DOHH2 (cell line): ENCODE measurements at regions not wholly inside any gene's neighbourhood (a gene's known extent, or its start where the extent isn't known, plus 50 kb on each side); places are given as distances from the start of the nearest gene placed in this dataset.

Experiments
- H3F3A ChIP-seq: fragments of 200-600 bp; sonication (generic), shearing (Covaris generic); 2 replicates; pipeline ENCODE4 v1.6.0; 2016; ENCODE audit warnings: antibody characterized with exemption, mild to moderate bottlenecking; ENCODE audit not compliant: control insufficient read depth, insufficient read depth
- H3K27ac ChIP-seq: fragments of 200-600 bp; sonication (generic); 2 replicates; pipeline ENCODE4 v1.5.1; 2014; ENCODE audit warnings: low read depth, mild to moderate bottlenecking, low read length, moderate library complexity
- H3K27me3 ChIP-seq: fragments of 200-600 bp; sonication (generic); 2 replicates; pipeline ENCODE4 v1.6.1; 2014; ENCODE audit warnings: mild to moderate bottlenecking, low read length, mixed read lengths; ENCODE audit not compliant: control insufficient read depth
- H3K36me3 ChIP-seq: fragments of 200-600 bp; sonication (generic); 2 replicates; pipeline ENCODE4 v1.6.1; 2014; ENCODE audit warnings: mild to moderate bottlenecking, low read length, moderate library complexity, mixed read lengths; ENCODE audit not compliant: control insufficient read depth
- H3K4me1 ChIP-seq: fragments of 200-600 bp; sonication (generic); 2 replicates; pipeline ENCODE4 v1.6.1; 2014; ENCODE audit warnings: mild to moderate bottlenecking, low read length, mixed read lengths; ENCODE audit not compliant: control insufficient read depth
- H3K4me2 ChIP-seq: fragments of 200-600 bp; sonication (generic); 2 replicates; pipeline ENCODE4 v1.6.0; 2014; ENCODE audit warnings: mild to moderate bottlenecking, low read length, moderate library complexity
- H3K4me3 ChIP-seq: fragments of 200-600 bp; sonication (generic); 2 replicates; pipeline ENCODE4 v1.5.1; 2014; ENCODE audit warnings: mild to moderate bottlenecking, low read length, mixed read lengths
- H3K79me2 ChIP-seq: fragments of 200-600 bp; sonication (generic); 2 replicates; pipeline ENCODE4 v1.6.1; 2014; ENCODE audit warnings: mild to moderate bottlenecking, low read length, mixed read lengths; ENCODE audit not compliant: control insufficient read depth
- H3K9me2 ChIP-seq: fragments of 200-600 bp; sonication (generic); replicated peaks from 2 replicates; pipeline ENCODE4 v1.6.1; 2014; ENCODE audit warnings: mild to moderate bottlenecking, low read length, mixed read lengths; ENCODE audit not compliant: control insufficient read depth
- H3K9me3 ChIP-seq: fragments of 200-600 bp; sonication (generic); 2 replicates; pipeline ENCODE4 v1.6.1; 2014; ENCODE audit warnings: antibody characterized with exemption, low read length, mixed read lengths; ENCODE audit not compliant: control insufficient read depth, insufficient read depth
- H4K20me1 ChIP-seq: fragments of 200-600 bp; sonication (generic); 2 replicates; pipeline ENCODE4 v1.6.0; 2014; ENCODE audit warnings: low read depth, mild to moderate bottlenecking, antibody characterized with exemption, low read length, moderate library complexity; ENCODE audit not compliant: control insufficient read depth, insufficient read depth
- CTCF ChIP-seq: fragments of 200-600 bp; sonication (generic); IDR thresholded peaks from one replicate; pipeline ENCODE4 v1.5.1; 2014; ENCODE audit warnings: antibody characterized with exemption, mild to moderate bottlenecking, low read depth, low read length; ENCODE audit not compliant: poor library complexity, severe bottlenecking
- EZH2phosphoT487 ChIP-seq: fragments of 200-600 bp; sonication (generic); IDR thresholded peaks from 2 replicates; pipeline ENCODE4 v1.6.1; 2017; ENCODE audit warnings: borderline replicate concordance, mild to moderate bottlenecking, antibody characterized with exemption, low read length, moderate library complexity, mixed read lengths

GRCh38 chr13:107365466-107366215 lies 797.7 kb upstream of the ARGLU1 start:
- no peaks in the 10 kb centered on the region for H4K20me1 ChIP-seq
- H3K36me3 ChIP-seq: no peaks in the 10 kb centered on the region
- no peaks in the 10 kb centered on the region for H3K27me3 ChIP-seq
- H3K4me1 ChIP-seq: no peaks in the 10 kb centered on the region
- no peak overlapping the region for H3K27ac ChIP-seq
- H3K4me3 ChIP-seq: no peak overlapping the region
- H3K4me2 ChIP-seq: no peak overlapping the region
- H3F3A ChIP-seq: no peaks in the 10 kb centered on the region
- H3K79me2 ChIP-seq: no peaks in the 10 kb centered on the region
- no peak for TF ChIP-seq EZH2phosphoT487
- no peak for TF ChIP-seq CTCF
- H3K9me2 ChIP-seq: no peaks in the 10 kb centered on the region
- no peaks in the 10 kb centered on the region for H3K9me3 ChIP-seq

- Histone ChIP-seq H3K9me2 (no peaks in the 10 kb centered on the region), H3K79me2 (no peaks in the 10 kb centered on the region), H3F3A (no peaks in the 10 kb centered on the region), H3K36me3 (no peaks in the 10 kb centered on the region), H3K4me3 (no peak overlapping the region), H3K27me3 (no peaks in the 10 kb centered on the region), H4K20me1 (no peaks in the 10 kb centered on the region), H3K27ac (no peak overlapping the region), H3K4me2 (no peak overlapping the region), H3K9me3 (no peaks in the 10 kb centered on the region), H3K4me1 (no peaks in the 10 kb centered on the region)
- TF ChIP-seq CTCF (no peak), EZH2phosphoT487 (no peak)
Observed at GRCh38 chr13:107364658-107365057, 796.7 kb upstream of the ARGLU1 start.

- Histone ChIP-seq H3K9me2 (no peaks in the 10 kb centered on the region), H3K9me3 (no peaks in the 10 kb centered on the region), H3K4me2 (no peak overlapping the region), H3K4me1 (no peaks in the 10 kb centered on the region), H3K27me3 (no peaks in the 10 kb centered on the region), H4K20me1 (no peaks in the 10 kb centered on the region), H3K36me3 (no peaks in the 10 kb centered on the region), H3K27ac (no peak overlapping the region), H3K4me3 (no peak overlapping the region), H3F3A (no peaks in the 10 kb centered on the region), H3K79me2 (no peaks in the 10 kb centered on the region)
- TF ChIP-seq EZH2phosphoT487 (no peak), CTCF (no peak)
Observed at GRCh38 chr13:107361666-107362065, 793.7 kb upstream of the ARGLU1 start.
